K562 (cell line): ENCODE measurements at regions not wholly inside any gene's neighbourhood (a gene's known extent, or its start where the extent isn't known, plus 50 kb on each side); places are given as distances from the start of the nearest gene placed in this dataset.

Experiments used
- ATAC-seq: fragments of 200-7000 bp; cut with Tn5 transposase; 3 replicates; pipeline ENCODE4 v1.9.1; 2020; ENCODE audit warnings: moderate library complexity
- BruUV-seq: library from RNA; stranded (reverse); fragments of 400-500 nt; replicated peaks from 2 replicates; lab custom pipeline; 2021; lab: Mats Ljungman, UMichigan
- CTCF ChIA-PET: fragments of 300-600 bp; formaldehyde crosslinking; extraction: SDS; loops from one replicate; lab custom pipeline; 2021; ENCODE audit warnings: low intra/inter-chr PET ratio; lab: Yijun Ruan, JAX
- POLR2A ChIA-PET: fragments of 300-600, 350-650 bp; sonication (Branson Sonifier 250); formaldehyde crosslinking; extraction: SDS; loops from one replicate; lab custom pipeline; 2021; ENCODE audit warnings: antibody characterized with exemption, inconsistent platforms; lab: Yijun Ruan, JAX
- DNase-seq, 4 experiments: peaks; one replicate each; pipeline versions ENCODE4 v3.0.0 to v3.0.0-alpha.2; 2011 to 2018; ENCODE audit warnings: low spot score in 3 of 4, mixed read lengths in 3 of 4; ENCODE audit errors: extremely low read depth in 1 of 4
- FAIRE-seq: peaks from 2 replicates; lab custom pipeline; 2011; peaks lifted over from hg19 to GRCh38; lab: Jason Lieb, UNC
- H2AFZ ChIP-seq: 2 replicates; pipeline ENCODE4 v1.6.0; 2011; ENCODE audit warnings: low read depth, low read length, control low read depth, inconsistent platforms
- H3K27ac ChIP-seq: fragments of 200-600 bp; 3 replicates; pipeline ENCODE4 v1.8.0; 2011; ENCODE audit warnings: low read depth, mild to moderate bottlenecking, control low read depth, inconsistent platforms, low read length, moderate library complexity, mixed read lengths; ENCODE audit errors: extremely low read depth
- H3K27me3 ChIP-seq, 2 experiments: fragments of 300-600 bp in 1 of 2; 2 replicates in 1 of 2; 3 replicates in 1 of 2; pipeline versions ENCODE4 v1.6.0 to v1.8.0; 2011; ENCODE audit warnings: inconsistent platforms in 2 of 2, low read length in 2 of 2, mild to moderate bottlenecking in 1 of 2, mixed read lengths in 1 of 2, moderate library complexity in 1 of 2; ENCODE audit not compliant: control insufficient read depth in 2 of 2, insufficient read depth in 2 of 2
- H3K36me3 ChIP-seq: fragments of 300-600 bp; 3 replicates; pipeline ENCODE4 v1.8.0; 2011; ENCODE audit warnings: mild to moderate bottlenecking, low read length, inconsistent platforms; ENCODE audit not compliant: control insufficient read depth, insufficient read depth
- H3K4me1 ChIP-seq, 2 experiments: fragments of 200-600 bp in 1 of 2; replicated peaks in 1 of 2; 2 replicates in 1 of 2; 3 replicates in 1 of 2; pipeline versions ENCODE4 v1.5.1 to v1.8.0; 2011; ENCODE audit warnings: inconsistent platforms in 2 of 2, low read length in 2 of 2, mild to moderate bottlenecking in 1 of 2, mixed read lengths in 1 of 2, moderate library complexity in 1 of 2; ENCODE audit not compliant: control insufficient read depth in 2 of 2, insufficient read depth in 2 of 2
- H3K4me2 ChIP-seq: 2 replicates; pipeline ENCODE4 v1.6.1; 2011; ENCODE audit warnings: low read length, control low read depth, inconsistent platforms, mixed read lengths; ENCODE audit not compliant: insufficient read depth
- H3K4me3 ChIP-seq: fragments of 200-600 bp; sonication (generic), shearing (Covaris generic); 2 replicates; pipeline ENCODE4 v1.5.1; 2016; ENCODE audit warnings: control low read depth, inconsistent platforms
- H3K79me2 ChIP-seq: fragments of 200-600 bp; 3 replicates; pipeline ENCODE4 v1.8.0; 2011; ENCODE audit warnings: low read length, inconsistent platforms; ENCODE audit not compliant: control insufficient read depth, insufficient read depth
- H3K9ac ChIP-seq, 2 experiments: 2 replicates each; pipeline versions ENCODE4 v1.6.0 to v1.6.1; 2011; ENCODE audit warnings: low read depth in 2 of 2, low read length in 2 of 2, control low read depth in 1 of 2, inconsistent platforms in 1 of 2, mild to moderate bottlenecking in 1 of 2, mixed read lengths in 1 of 2; ENCODE audit not compliant: insufficient read depth in 1 of 2
- H3K9me1 ChIP-seq: one replicate; pipeline ENCODE4 v1.6.0; 2011; ENCODE audit warnings: inconsistent platforms, mild to moderate bottlenecking, low read length, moderate library complexity; ENCODE audit not compliant: control insufficient read depth, insufficient read depth
- H3K9me3 ChIP-seq: replicated peaks from 2 replicates; pipeline ENCODE4 v1.5.1; 2011; ENCODE audit warnings: low read depth, low read length, inconsistent platforms; ENCODE audit not compliant: control insufficient read depth, insufficient read depth
- H4K20me1 ChIP-seq: replicated peaks from 2 replicates; pipeline ENCODE4 v1.6.1; 2011; ENCODE audit warnings: low read length, inconsistent platforms, mixed read lengths; ENCODE audit not compliant: control insufficient read depth, insufficient read depth
- ATF6 ChIP-seq: sonication (generic); formaldehyde crosslinking; IDR thresholded peaks from 2 replicates; pipeline ENCODE4 v1.4.0; 2020; ENCODE audit warnings: mild to moderate bottlenecking, missing genetic modification reagents
- CC2D1A ChIP-seq: fragments of 450-650 bp; IDR thresholded peaks from 2 replicates; pipeline ENCODE4 v1.6.1; 2017; ENCODE audit warnings: mild to moderate bottlenecking
- ELF2 ChIP-seq: fragments of 250-450 bp; sonication (Bioruptor Pico); IDR thresholded peaks from 2 replicates; pipeline ENCODE4 v1.5.0; 2021; ENCODE audit warnings: mild to moderate bottlenecking
- ESRRA ChIP-seq: fragments of 450-650 bp; IDR thresholded peaks from 2 replicates; pipeline ENCODE4 v1.6.1; 2014; ENCODE audit warnings: low read depth, mild to moderate bottlenecking, moderate library complexity, borderline replicate concordance
- FOXP4 ChIP-seq: sonication (generic); formaldehyde crosslinking; IDR thresholded peaks from 2 replicates; pipeline ENCODE4 v1.8.0; 2022; ENCODE audit warnings: mild to moderate bottlenecking, missing genetic modification reagents, borderline replicate concordance
- GATAD2A ChIP-seq: fragments of 450-650 bp; IDR thresholded peaks from 2 replicates; pipeline ENCODE4 v1.6.1; 2017
- HEY1 ChIP-seq: fragments of 250-450 bp; sonication (Bioruptor Pico); IDR thresholded peaks from 2 replicates; pipeline ENCODE4 v1.5.0; 2020; ENCODE audit warnings: mild to moderate bottlenecking, moderate library complexity, borderline replicate concordance
- SOX6 ChIP-seq: fragments of 450-650 bp; IDR thresholded peaks from 2 replicates; pipeline ENCODE4 v1.6.1; 2014; ENCODE audit warnings: mild to moderate bottlenecking
- ZC3H11A ChIP-seq: IDR thresholded peaks from 2 replicates; pipeline ENCODE4 v1.6.1; 2012; ENCODE audit warnings: low read depth, low read length, improper control_type of control experiment
- ZFP1 ChIP-seq: fragments of 450-650 bp; formaldehyde crosslinking; IDR thresholded peaks from 2 replicates; pipeline ENCODE4 v1.4.0; 2020; ENCODE audit warnings: mild to moderate bottlenecking, mixed read lengths
- ZNF311 ChIP-seq: fragments of 250-450 bp; sonication (Bioruptor Pico); IDR thresholded peaks from 2 replicates; pipeline ENCODE4 v1.4.0; 2020; ENCODE audit warnings: mild to moderate bottlenecking, moderate library complexity
- ZNF644 ChIP-seq: fragments of 200-800 bp; sonication (Bioruptor generic); IDR thresholded peaks from 2 replicates; pipeline ENCODE4 v1.6.1; 2016; ENCODE audit warnings: low read depth, missing genetic modification characterization, missing compliant biosample characterization
- ZNF785 ChIP-seq: fragments of 250-450 bp; sonication (Bioruptor Pico); IDR thresholded peaks from 2 replicates; pipeline ENCODE4 v1.4.0; 2020; ENCODE audit warnings: mild to moderate bottlenecking
- WGBS: fragments of 100-300 bp; shearing (Covaris generic); methylation state at CpG from one replicate; pipeline ENCODE4 v1.1.6; 2016; ENCODE audit warnings: low coverage, mixed read lengths; ENCODE audit not compliant: insufficient coverage; ENCODE audit errors: missing lambda C conversion rate; 5-methylcytosine and 5-hydroxymethylcytosine counted together
- in situ Hi-C: fragments of 300-500 bp; cut with MboI; formaldehyde crosslinking; loops from 4 replicates; pipeline ENCODE4 v1.15.0; 2018; ENCODE audit warnings: inconsistent platforms, mixed read lengths
- intact Hi-C: fragments of 100-400 bp; cut with micrococcal nuclease; formaldehyde crosslinking; loops from 2 replicates; pipeline ENCODE4 v1.14.2; 2022

GRCh38 chr3:144549166-144549565 lies 577.5 kb downstream of the DIPK2A start:
- CTCF ChIA-PET, result no interaction called here
- in situ Hi-C loops (no loop called here), intact Hi-C loops (no loop called here)
- no peak overlapping the region for H3K4me3 ChIP-seq
- no peaks in the 10 kb centered on the region for H4K20me1 ChIP-seq
- H3K36me3 ChIP-seq, result no peaks in the 10 kb centered on the region
- ATAC-seq, result no peak
- no peak overlapping the region for H3K9ac ChIP-seq
- 0% methylated on average over 1 of the region's 1 CpG for whole genome bisulfite sequencing
- no peaks in the 10 kb centered on the region for H3K9me3 ChIP-seq
- no TSS peak for BruUV-seq
- H3K79me2 ChIP-seq, result no peaks in the 10 kb centered on the region
- no peaks in the 10 kb centered on the region for H3K27me3 ChIP-seq
- POLR2A ChIA-PET, result no interaction called here
- no peak overlapping the region for H3K4me2 ChIP-seq
- H3K4me1 ChIP-seq, result no peaks in the 10 kb centered on the region
- H3K9me1 ChIP-seq, result no peaks in the 10 kb centered on the region
- no peak for DNase-seq
- no peak for FAIRE-seq
- no peak overlapping the region for H3K27ac ChIP-seq
- no peak overlapping the region for H2AFZ ChIP-seq
- no peak for TF ChIP-seq ELF2 (CRISPR knock-in tag)
- TF ChIP-seq ESRRA, result no peak
- no peak for TF ChIP-seq ZNF785 (CRISPR knock-in tag)
- TF ChIP-seq ATF6 (CRISPR knock-in tag), result no peak
- no peak for TF ChIP-seq GATAD2A
- no peak for TF ChIP-seq ZNF644
- TF ChIP-seq HEY1 (CRISPR knock-in tag), result no peak
- TF ChIP-seq CC2D1A, result no peak
- no peak for TF ChIP-seq FOXP4 (CRISPR knock-in tag)
- no peak for TF ChIP-seq ZNF311
- TF ChIP-seq ZC3H11A, result no peak
- no peak for TF ChIP-seq ZFP1 (CRISPR knock-in tag)
- no peak for TF ChIP-seq SOX6
